HepG2 (cell line): ENCODE measurements at regions not wholly inside any gene's neighbourhood (a gene's known extent, or its start where the extent isn't known, plus 50 kb on each side); places are given as distances from the start of the nearest gene placed in this dataset.

ENCODE experiments used
- ATAC-seq: fragments of 200-7000 bp; cut with Tn5 transposase; 3 replicates; pipeline ENCODE4 v1.9.1; 2020; ENCODE audit warnings: mild to moderate bottlenecking, moderate library complexity
- BruUV-seq: library from RNA; stranded (reverse); fragments of 400-500 nt; replicated peaks from 2 replicates; lab custom pipeline; 2021; lab: Mats Ljungman, UMichigan
- CTCF ChIA-PET: fragments of 300-600 bp; formaldehyde crosslinking; extraction: SDS; loops from one replicate; lab custom pipeline; 2021; ENCODE audit warnings: low total read pairs, inconsistent platforms, low intra/inter-chr PET ratio; lab: Yijun Ruan, JAX
- POLR2A ChIA-PET: fragments of 350-600 bp; sonication (Branson Sonifier 250); formaldehyde crosslinking; loops from one replicate; lab custom pipeline; 2020; ENCODE audit warnings: antibody characterized with exemption, inconsistent platforms; lab: Yijun Ruan, JAX
- DNase-seq: peaks from one replicate; pipeline ENCODE4 v3.0.0-alpha.2; 2015; ENCODE audit warnings: low spot score
- FAIRE-seq: peaks from 3 replicates; lab custom pipeline; 2011; peaks lifted over from hg19 to GRCh38; lab: Jason Lieb, UNC
- H2AFZ ChIP-seq: one replicate; pipeline ENCODE4 v1.6.1; 2011; ENCODE audit warnings: low read length, inconsistent platforms
- H3K27ac ChIP-seq: fragments of 300-600 bp; 3 replicates; pipeline ENCODE4 v1.8.0; 2011; ENCODE audit warnings: mixed run types, mild to moderate bottlenecking, mixed read lengths, low read length, inconsistent platforms; ENCODE audit not compliant: insufficient read depth; ENCODE audit errors: extremely low read length
- H3K27me3 ChIP-seq, 2 experiments: fragments of 200-600 bp in 1 of 2; 2 replicates in 1 of 2; 3 replicates in 1 of 2; pipeline versions ENCODE4 v1.6.0 to v1.8.0; 2011; ENCODE audit warnings: low read length in 2 of 2, mild to moderate bottlenecking in 2 of 2, moderate library complexity in 2 of 2, inconsistent platforms in 1 of 2; ENCODE audit not compliant: insufficient read depth in 2 of 2, control insufficient read depth in 1 of 2
- H3K36me3 ChIP-seq, 2 experiments: fragments of 200-600 bp in 1 of 2; replicated peaks in 1 of 2; 2 replicates in 1 of 2; 3 replicates in 1 of 2; pipeline versions ENCODE4 v1.5.1 to v1.8.0; 2011; ENCODE audit warnings: low read length in 2 of 2, inconsistent platforms in 1 of 2; ENCODE audit not compliant: insufficient read depth in 2 of 2, control insufficient read depth in 1 of 2
- H3K4me1 ChIP-seq: 2 replicates; pipeline ENCODE4 v1.5.1; 2012; ENCODE audit warnings: low read length, inconsistent platforms; ENCODE audit not compliant: insufficient read depth
- H3K4me2 ChIP-seq: 2 replicates; pipeline ENCODE4 v1.6.0; 2011; ENCODE audit warnings: low read depth, low read length, inconsistent platforms
- H3K4me3 ChIP-seq, 3 experiments: fragments of 200-600 bp in 1 of 3; sonication (generic), shearing (Covaris generic) in 1 of 3; replicated peaks in 1 of 3; 2 replicates each; pipeline ENCODE4 v1.5.1; 2011 to 2016; ENCODE audit warnings: low read length in 3 of 3, inconsistent platforms in 2 of 3, low read depth in 2 of 3, mild to moderate bottlenecking in 2 of 3, control low read depth in 1 of 3, mixed read lengths in 1 of 3; ENCODE audit not compliant: insufficient read depth in 1 of 3
- H3K79me2 ChIP-seq: one replicate; pipeline ENCODE4 v1.6.1; 2011; ENCODE audit warnings: low read length, inconsistent platforms; ENCODE audit not compliant: insufficient read depth
- H3K9ac ChIP-seq: 2 replicates; pipeline ENCODE4 v1.6.0; 2011; ENCODE audit warnings: mild to moderate bottlenecking, low read depth, low read length, inconsistent platforms; ENCODE audit not compliant: insufficient read depth
- H3K9me3 ChIP-seq: 2 replicates; pipeline ENCODE4 v1.5.1; 2012; ENCODE audit warnings: mild to moderate bottlenecking, low read length
- H4K20me1 ChIP-seq: 2 replicates; pipeline ENCODE4 v1.6.0; 2011; ENCODE audit warnings: inconsistent platforms, mild to moderate bottlenecking, low read length, moderate library complexity; ENCODE audit not compliant: insufficient read depth
- CERS6 ChIP-seq: sonication (generic); formaldehyde crosslinking; IDR thresholded peaks from 2 replicates; pipeline ENCODE4 v1.5.0; 2020; ENCODE audit warnings: missing genetic modification reagents
- CREB1 ChIP-seq, 2 experiments: fragments of 450-650 bp in 1 of 2; IDR thresholded peaks; 2 replicates each; pipeline ENCODE4 v1.6.1; 2016 to 2017; ENCODE audit warnings: control low read depth in 1 of 2, mild to moderate bottlenecking in 1 of 2, missing compliant biosample characterization in 1 of 2, missing genetic modification characterization in 1 of 2
- FOXP1 ChIP-seq, 2 experiments: fragments of 450-650 bp in 1 of 2; IDR thresholded peaks; 2 replicates each; pipeline ENCODE4 v1.6.1; 2017 to 2018; ENCODE audit warnings: antibody characterized with exemption in 1 of 2
- HNF4A ChIP-seq: sonication (generic); formaldehyde crosslinking; IDR thresholded peaks from 2 replicates; pipeline ENCODE4 v1.4.0; 2020; ENCODE audit warnings: missing genetic modification reagents
- ZFY ChIP-seq: sonication (generic); formaldehyde crosslinking; IDR thresholded peaks from 2 replicates; pipeline ENCODE4 v1.4.0; 2020; ENCODE audit warnings: missing genetic modification reagents
- ZNF296 ChIP-seq: sonication (generic); formaldehyde crosslinking; conservative IDR thresholded peaks from 2 replicates; pipeline ENCODE4 v1.5.0; 2020; ENCODE audit warnings: mild to moderate bottlenecking, missing genetic modification reagents
- ZNF646 ChIP-seq: sonication (generic); formaldehyde crosslinking; IDR thresholded peaks from 2 replicates; pipeline ENCODE4 v1.9.0; 2021; ENCODE audit warnings: mild to moderate bottlenecking, missing genetic modification reagents
- ZNF691 ChIP-seq: sonication (generic); formaldehyde crosslinking; IDR thresholded peaks from 2 replicates; pipeline ENCODE4 v1.4.0; 2020; ENCODE audit warnings: missing genetic modification reagents, low read depth, mild to moderate bottlenecking, borderline replicate concordance
- ZSCAN29 ChIP-seq: sonication (generic); formaldehyde crosslinking; conservative IDR thresholded peaks from 2 replicates; pipeline ENCODE4 v1.4.0; 2020; ENCODE audit warnings: mild to moderate bottlenecking, missing genetic modification reagents
- WGBS: methylation state at CpG from one replicate; pipeline ENCODE4 v1.1.6; 2017; ENCODE audit warnings: low lambda C conversion rate; 5-methylcytosine and 5-hydroxymethylcytosine counted together
- in situ Hi-C: cut with HindIII; loops from 2 replicates; pipeline ENCODE4 v1.10.0; 2017; ENCODE audit warnings: low pct_unique_long_range_greater_than_20kb; ENCODE audit not compliant: extremely low pct_ligation_motif_present
- intact Hi-C: fragments of 100-400 bp; cut with micrococcal nuclease; formaldehyde crosslinking; loops from one replicate; pipeline ENCODE4 v1.10.0; 2022; ENCODE audit not compliant: unreplicated experiment
- TF ChIP-seq, protein P1 (sequence below): sonication (generic); formaldehyde crosslinking; IDR thresholded peaks from 2 replicates; pipeline ENCODE4 v1.5.1; 2020; ENCODE audit warnings: mild to moderate bottlenecking, missing genetic modification reagents, moderate library complexity

- TF ChIP-seq ZNF646 (CRISPR knock-in tag) (peak; percentile 87), CREB1 (IDR thresholded peaks at IDR 0.05) (no peak), CREB1 (CRISPR knock-in tag; IDR thresholded peaks at IDR 0.05) (no peak)
Measured at GRCh38 chr4:184292465-184292867, 74.8 kb upstream of the ENPP6 start (continued).

DNA sequence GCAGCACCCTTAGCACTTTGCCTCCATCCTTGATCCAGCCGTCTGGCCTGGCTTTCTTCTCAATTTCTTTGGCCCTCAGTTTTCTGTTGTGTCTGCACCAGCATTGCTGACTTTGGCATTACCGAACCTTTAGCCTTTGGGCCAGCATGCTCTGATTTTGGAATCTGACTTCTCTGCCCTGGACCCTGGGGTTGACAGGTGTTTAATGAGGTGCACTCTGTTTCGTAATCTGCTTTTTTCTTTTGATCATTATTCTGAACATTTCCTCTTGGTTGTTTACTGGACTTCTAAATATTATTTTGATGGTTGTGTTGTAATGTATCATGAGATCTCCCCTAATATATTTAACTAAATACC lies 71.5 kb upstream of the ENPP6 start:
- Histone ChIP-seq H3K36me3 (no peaks in the 10 kb centered on the region), H4K20me1 (no peaks in the 10 kb centered on the region), H3K27me3 (no peaks in the 10 kb centered on the region), H2AFZ (no peak overlapping the region), H3K9ac (no peak overlapping the region), H3K4me2 (peak overlapping the region; percentile 88), H3K9me3 (no peaks in the 10 kb centered on the region), H3K27ac (no peak overlapping the region), H3K4me3 (peak overlapping the region in 1 of 3 experiments; percentile 22; a peak in 1 of 6 replicates), H3K4me1 (peaks cover 58% of the 10 kb centered on the region), H3K79me2 (no peaks in the 10 kb centered on the region)
- intact Hi-C loops, result loop anchor here (5.0 kb wide), 2 partner anchors 58 to 183 kb away; partner anchors contain the start of gene IRF2
- ATAC-seq (no peak), FAIRE-seq (no peak), DNase-seq (no peak)
- CTCF ChIA-PET, result no interaction called here
- no TSS peak for BruUV-seq
- WGBS, result 63% methylated on average over 3 of the region's 3 CpGs
- POLR2A ChIA-PET, result no interaction called here
- in situ Hi-C loops, result no loop called here
- TF ChIP-seq, protein P1, sequence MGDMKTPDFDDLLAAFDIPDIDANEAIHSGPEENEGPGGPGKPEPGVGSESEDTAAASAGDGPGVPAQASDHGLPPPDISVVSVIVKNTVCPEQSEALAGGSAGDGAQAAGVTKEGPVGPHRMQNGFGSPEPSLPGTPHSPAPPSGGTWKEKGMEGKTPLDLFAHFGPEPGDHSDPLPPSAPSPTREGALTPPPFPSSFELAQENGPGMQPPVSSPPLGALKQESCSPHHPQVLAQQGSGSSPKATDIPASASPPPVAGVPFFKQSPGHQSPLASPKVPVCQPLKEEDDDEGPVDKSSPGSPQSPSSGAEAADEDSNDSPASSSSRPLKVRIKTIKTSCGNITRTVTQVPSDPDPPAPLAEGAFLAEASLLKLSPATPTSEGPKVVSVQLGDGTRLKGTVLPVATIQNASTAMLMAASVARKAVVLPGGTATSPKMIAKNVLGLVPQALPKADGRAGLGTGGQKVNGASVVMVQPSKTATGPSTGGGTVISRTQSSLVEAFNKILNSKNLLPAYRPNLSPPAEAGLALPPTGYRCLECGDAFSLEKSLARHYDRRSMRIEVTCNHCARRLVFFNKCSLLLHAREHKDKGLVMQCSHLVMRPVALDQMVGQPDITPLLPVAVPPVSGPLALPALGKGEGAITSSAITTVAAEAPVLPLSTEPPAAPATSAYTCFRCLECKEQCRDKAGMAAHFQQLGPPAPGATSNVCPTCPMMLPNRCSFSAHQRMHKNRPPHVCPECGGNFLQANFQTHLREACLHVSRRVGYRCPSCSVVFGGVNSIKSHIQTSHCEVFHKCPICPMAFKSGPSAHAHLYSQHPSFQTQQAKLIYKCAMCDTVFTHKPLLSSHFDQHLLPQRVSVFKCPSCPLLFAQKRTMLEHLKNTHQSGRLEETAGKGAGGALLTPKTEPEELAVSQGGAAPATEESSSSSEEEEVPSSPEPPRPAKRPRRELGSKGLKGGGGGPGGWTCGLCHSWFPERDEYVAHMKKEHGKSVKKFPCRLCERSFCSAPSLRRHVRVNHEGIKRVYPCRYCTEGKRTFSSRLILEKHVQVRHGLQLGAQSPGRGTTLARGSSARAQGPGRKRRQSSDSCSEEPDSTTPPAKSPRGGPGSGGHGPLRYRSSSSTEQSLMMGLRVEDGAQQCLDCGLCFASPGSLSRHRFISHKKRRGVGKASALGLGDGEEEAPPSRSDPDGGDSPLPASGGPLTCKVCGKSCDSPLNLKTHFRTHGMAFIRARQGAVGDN (CRISPR knock-in tag), result peak; percentile 7; the same call in 1 of the 2 replicates
- TF ChIP-seq HNF4A (CRISPR knock-in tag), result peak; percentile 11; the same call in 1 of the 2 replicates
- TF ChIP-seq ZFY (CRISPR knock-in tag), result 0 out of 2 replicates have a peak, but pooled peaks have one; percentile 3
- no peak for TF ChIP-seq ZSCAN29 (CRISPR knock-in tag)
- TF ChIP-seq FOXP1 (IDR thresholded peaks at IDR 0.05), result no peak
- no peak for TF ChIP-seq FOXP1 (CRISPR knock-in tag; IDR thresholded peaks at IDR 0.05)
- no peak for TF ChIP-seq CERS6 (CRISPR knock-in tag)
- TF ChIP-seq ZNF691 (CRISPR knock-in tag), result no peak
- no peak for TF ChIP-seq ZNF296 (CRISPR knock-in tag)
